GM11168 (cell line): ENCODE measurements at regions not wholly inside any gene's neighbourhood (a gene's known extent, or its start where the extent isn't known, plus 50 kb on each side); places are given as distances from the start of the nearest gene placed in this dataset.

Experiments
- in situ Hi-C: fragments of 300-500 bp; cut with MboI; formaldehyde crosslinking; loops from one replicate; pipeline ENCODE4 v1.12.0; 2022; ENCODE audit warnings: low sequenced_read_pairs; ENCODE audit not compliant: unreplicated experiment

GRCh38 chr1:199736646-199737045, 290.9 kb upstream of the NR5A2 start:
- in situ Hi-C loops, result no loop called here

GRCh38 chr1:199741586-199741985, 285.9 kb upstream of the NR5A2 start:
- in situ Hi-C loops, result no loop called here

- in situ Hi-C loops, result no loop called here
Observed at GRCh38 chr1:199742547-199742946, 285.0 kb upstream of the NR5A2 start.

- in situ Hi-C loops, result no loop called here
Observed at GRCh38 chr1:199743227-199743626, 284.3 kb upstream of the NR5A2 start.

GRCh38 chr1:199746666-199747384, 280.7 kb upstream of the NR5A2 start:
- in situ Hi-C loops, result no loop called here

- in situ Hi-C loops, result no loop called here
Observed at GRCh38 chr1:199747984-199748383, 279.5 kb upstream of the NR5A2 start.

- in situ Hi-C loops, result no loop called here
Observed at GRCh38 chr1:199751506-199751905, 276.0 kb upstream of the NR5A2 start.

GRCh38 chr1:199751962-199752687, 275.4 kb upstream of the NR5A2 start:
- in situ Hi-C loops, result no loop called here

- in situ Hi-C loops, result no loop called here
Observed at GRCh38 chr1:199752688-199753027, 274.9 kb upstream of the NR5A2 start.

- in situ Hi-C loops, result no loop called here
Observed at GRCh38 chr1:199753513-199753912, 274.0 kb upstream of the NR5A2 start.

- in situ Hi-C loops, result no loop called here
Observed at GRCh38 chr1:199756066-199756465, 271.4 kb upstream of the NR5A2 start.

GRCh38 chr1:199758626-199759255, 268.8 kb upstream of the NR5A2 start:
- in situ Hi-C loops, result no loop called here

GRCh38 chr1:199759268-199759730, 268.2 kb upstream of the NR5A2 start:
- in situ Hi-C loops, result no loop called here

GRCh38 chr1:199762572-199762971, 264.9 kb upstream of the NR5A2 start:
- in situ Hi-C loops, result no loop called here

- in situ Hi-C loops, result no loop called here
Observed at GRCh38 chr1:199766218-199766792, 261.2 kb upstream of the NR5A2 start.

GRCh38 chr1:199767700-199768099, 259.8 kb upstream of the NR5A2 start:
- in situ Hi-C loops, result no loop called here

- in situ Hi-C loops, result no loop called here
Observed at GRCh38 chr1:199774433-199775089, 252.9 kb upstream of the NR5A2 start.

- in situ Hi-C loops, result no loop called here
Observed at GRCh38 chr1:199776768-199777497, 250.6 kb upstream of the NR5A2 start.

GRCh38 chr1:199778324-199778955, 249.1 kb upstream of the NR5A2 start:
- in situ Hi-C loops, result no loop called here
